ENCODE measurements at regions not wholly inside any gene's neighbourhood (a gene's known extent, or its start where the extent isn't known, plus 50 kb on each side); places are given as distances from the start of the nearest gene placed in this dataset.

GRCh38 chr14:31955936-31956579 is 121.0 kb upstream of the ARHGAP5 start:
- H3K27ac ChIP-seq = no peak overlapping the region
- H3K4me2 ChIP-seq = no peak overlapping the region
- no peak for DNase-seq (ENCODE audit: low spot score)
- no peaks in the 10 kb centered on the region for H3K36me3 ChIP-seq (replicated peaks; ENCODE audit: insufficient read depth, low read depth)
- no peaks in the 10 kb centered on the region for H3K9me2 ChIP-seq (replicated peaks; ENCODE audit: insufficient read depth)
- no peaks in the 10 kb centered on the region for H3K79me2 ChIP-seq
- H4K20me1 ChIP-seq (ENCODE audit: insufficient read depth, poor library complexity, severe bottlenecking) = no peaks in the 10 kb centered on the region
- peaks cover 6% of the 10 kb centered on the region for H3K4me1 ChIP-seq (ENCODE audit: insufficient read depth)
- no peak overlapping the region for H3K4me3 ChIP-seq
- no peaks in the 10 kb centered on the region for H3K27me3 ChIP-seq
- TF ChIP-seq EZH2 (IDR thresholded peaks at IDR 0.05; ENCODE audit: borderline replicate concordance) (no peak), EZH2phosphoT487 (IDR thresholded peaks at IDR 0.05; ENCODE audit: low read depth, severe bottlenecking, unreplicated experiment) (no peak), CTCF (IDR thresholded peaks at IDR 0.05; ENCODE audit: poor library complexity) (no peak)
- no peaks in the 10 kb centered on the region for H3K9me3 ChIP-seq (ENCODE audit: low read depth)
- 66% methylated on average over 5 of the region's 5 CpGs for WGBS (ENCODE audit: low lambda C conversion rate, missing lambda C conversion rate)
- no peak overlapping the region for H2AFZ ChIP-seq

GRCh38 chr14:31957565-31957964 is 119.5 kb upstream of the ARHGAP5 start:
- Histone ChIP-seq H3K9me3 (ENCODE audit: low read depth) (no peaks in the 10 kb centered on the region), H3K36me3 (replicated peaks; ENCODE audit: insufficient read depth, low read depth) (no peaks in the 10 kb centered on the region), H3K27me3 (no peaks in the 10 kb centered on the region), H2AFZ (no peak overlapping the region), H3K27ac (no peak overlapping the region), H3K4me1 (ENCODE audit: insufficient read depth) (no peaks in the 10 kb centered on the region), H3K9me2 (replicated peaks; ENCODE audit: insufficient read depth) (no peaks in the 10 kb centered on the region), H4K20me1 (ENCODE audit: insufficient read depth, poor library complexity, severe bottlenecking) (no peaks in the 10 kb centered on the region), H3K4me2 (no peak overlapping the region), H3K4me3 (no peak overlapping the region), H3K79me2 (no peaks in the 10 kb centered on the region)
- no peak for TF ChIP-seq EZH2 (IDR thresholded peaks at IDR 0.05; ENCODE audit: borderline replicate concordance)
- TF ChIP-seq EZH2phosphoT487 (IDR thresholded peaks at IDR 0.05; ENCODE audit: low read depth, severe bottlenecking, unreplicated experiment) = no peak
- TF ChIP-seq CTCF (IDR thresholded peaks at IDR 0.05; ENCODE audit: poor library complexity) = no peak
- DNase-seq (ENCODE audit: low spot score) = no peak
- WGBS (ENCODE audit: low lambda C conversion rate, missing lambda C conversion rate) = 98% methylated on average over 2 of the region's 2 CpGs

- peaks cover 3% of the 10 kb centered on the region for H3K4me1 ChIP-seq (ENCODE audit: insufficient read depth)
- H3K27me3 ChIP-seq = no peaks in the 10 kb centered on the region
- TF ChIP-seq EZH2 (IDR thresholded peaks at IDR 0.05; ENCODE audit: borderline replicate concordance) (no peak), EZH2phosphoT487 (IDR thresholded peaks at IDR 0.05; ENCODE audit: low read depth, severe bottlenecking, unreplicated experiment) (no peak), CTCF (IDR thresholded peaks at IDR 0.05; ENCODE audit: poor library complexity) (no peak)
- H3K4me2 ChIP-seq = no peak overlapping the region
- H3K79me2 ChIP-seq = no peaks in the 10 kb centered on the region
- H3K36me3 ChIP-seq (replicated peaks; ENCODE audit: insufficient read depth, low read depth) = no peaks in the 10 kb centered on the region
- H3K27ac ChIP-seq = no peak overlapping the region
- H4K20me1 ChIP-seq (ENCODE audit: insufficient read depth, poor library complexity, severe bottlenecking) = no peaks in the 10 kb centered on the region
- WGBS (ENCODE audit: low lambda C conversion rate, missing lambda C conversion rate) = 88% methylated on average over 5 of the region's 5 CpGs
- no peak for DNase-seq (ENCODE audit: low spot score)
- H3K9me2 ChIP-seq (replicated peaks; ENCODE audit: insufficient read depth) = no peaks in the 10 kb centered on the region
- no peaks in the 10 kb centered on the region for H3K9me3 ChIP-seq (ENCODE audit: low read depth)
- H2AFZ ChIP-seq = no peak overlapping the region
- H3K4me3 ChIP-seq = no peak overlapping the region
These were observed 117.1 kb upstream of the ARHGAP5 start for GRCh38 chr14:31960039-31960438.
